Left lung (tissue), 4 donors: ENCODE measurements at regions not wholly inside any gene's neighbourhood (a gene's known extent, or its start where the extent isn't known, plus 50 kb on each side); places are given as distances from the start of the nearest gene placed in this dataset.
A peak's percentile ranks its signal among the peaks of the same experiment; 100 is the strongest.

Experiments
- ATAC-seq: fragments of 200-7000 bp; cut with Tn5 transposase; one replicate; pipeline ENCODE4 v1.9.1; 2020; ENCODE audit warnings: moderate library complexity
- DNase-seq, 4 donors: peaks; one replicate each; pipeline ENCODE4 v3.0.0-alpha.2; 2013 to 2020
- H3K27ac ChIP-seq, 2 donors: fragments of 200-600 bp; sonication (generic) in 1 of 2; one replicate each; pipeline versions ENCODE4 v1.5.0 to v1.8.0; 2020 to 2021
- H3K27me3 ChIP-seq, 2 donors: fragments of 200-600 bp; sonication (generic) in 1 of 2; one replicate each; pipeline versions ENCODE4 v1.5.0 to v1.8.0; 2020 to 2021
- H3K36me3 ChIP-seq, 2 donors: fragments of 200-600 bp; sonication (generic) in 1 of 2; one replicate each; pipeline versions ENCODE4 v1.5.0 to v1.8.0; 2020 to 2021
- H3K4me1 ChIP-seq, 2 donors: fragments of 200-600 bp; one replicate each; pipeline ENCODE4 v1.8.0; 2021
- H3K4me3 ChIP-seq, 2 donors: fragments of 200-600 bp; sonication (generic) in 1 of 2; one replicate each; pipeline versions ENCODE4 v1.5.0 to v1.8.0; 2020 to 2021; ENCODE audit warnings: mild to moderate bottlenecking in 1 of 2
- H3K9me3 ChIP-seq, 2 donors: fragments of 200-600 bp; sonication (generic) in 1 of 2; one replicate each; pipeline versions ENCODE4 v1.5.0 to v1.8.0; 2020 to 2021
- intact Hi-C, 2 donors: fragments of 100-400 bp; cut with DNase I; formaldehyde crosslinking; loops; one replicate each; pipeline versions ENCODE4 v1.11.2 to v1.14.2; 2022
- TF ChIP-seq, protein P1 (sequence below), 2 donors: fragments of 200-600 bp; sonication (generic) in 1 of 2; IDR thresholded peaks; one replicate each; pipeline versions ENCODE4 v1.5.0 to v1.8.0; 2021; ENCODE audit warnings: antibody characterized with exemption in 2 of 2
- donor health status: DM: no; HTN: yes; CAD: no.
- donor health status: DM: no; HTN: no; CAD: no.

DNA sequence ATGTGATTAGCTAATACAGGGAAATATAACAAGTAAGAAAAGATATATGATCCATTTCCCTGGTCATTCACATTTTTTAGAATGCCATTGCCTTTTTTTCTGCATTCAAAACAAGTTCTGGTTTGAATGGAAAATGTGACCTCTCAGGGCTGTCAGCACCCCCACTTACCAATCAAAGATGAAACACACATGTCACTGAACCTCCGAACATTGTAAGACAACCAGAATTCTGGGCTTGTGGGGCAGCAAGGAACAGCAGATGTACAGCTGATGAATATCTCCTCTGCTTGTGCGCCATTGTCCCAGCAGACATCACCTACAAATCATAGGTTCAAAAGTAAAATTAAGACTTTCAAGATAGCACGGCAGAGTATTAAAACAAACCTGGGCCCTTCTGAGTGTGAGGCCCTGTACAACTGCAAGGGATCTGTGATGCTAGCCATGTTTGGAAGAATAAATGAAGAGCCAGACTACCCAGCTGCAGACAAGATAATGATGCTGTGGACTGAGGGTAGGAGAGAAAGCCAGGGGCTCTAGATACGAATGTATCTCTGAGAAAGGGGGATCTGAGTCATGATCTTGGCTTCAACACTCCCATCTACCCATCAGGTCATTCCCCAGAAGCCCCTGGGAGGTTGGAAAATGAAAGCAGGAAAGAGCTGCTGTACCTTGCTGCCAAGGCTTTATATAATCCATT lies 108.7 kb upstream of the SERTAD2 start:
- DNase-seq (no peak), ATAC-seq (no peak)
- intact Hi-C loops: no loop called here
- no peaks in the 10 kb centered on the region for H3K36me3 ChIP-seq
- H3K4me3 ChIP-seq: no peak overlapping the region
- no peaks in the 10 kb centered on the region for H3K9me3 ChIP-seq
- H3K27ac ChIP-seq: no peak overlapping the region
- H3K27me3 ChIP-seq: no peaks in the 10 kb centered on the region
- peaks cover 5 to 10% of the 10 kb centered on the region in 2 donors for H3K4me1 ChIP-seq
- TF ChIP-seq, protein P1, sequence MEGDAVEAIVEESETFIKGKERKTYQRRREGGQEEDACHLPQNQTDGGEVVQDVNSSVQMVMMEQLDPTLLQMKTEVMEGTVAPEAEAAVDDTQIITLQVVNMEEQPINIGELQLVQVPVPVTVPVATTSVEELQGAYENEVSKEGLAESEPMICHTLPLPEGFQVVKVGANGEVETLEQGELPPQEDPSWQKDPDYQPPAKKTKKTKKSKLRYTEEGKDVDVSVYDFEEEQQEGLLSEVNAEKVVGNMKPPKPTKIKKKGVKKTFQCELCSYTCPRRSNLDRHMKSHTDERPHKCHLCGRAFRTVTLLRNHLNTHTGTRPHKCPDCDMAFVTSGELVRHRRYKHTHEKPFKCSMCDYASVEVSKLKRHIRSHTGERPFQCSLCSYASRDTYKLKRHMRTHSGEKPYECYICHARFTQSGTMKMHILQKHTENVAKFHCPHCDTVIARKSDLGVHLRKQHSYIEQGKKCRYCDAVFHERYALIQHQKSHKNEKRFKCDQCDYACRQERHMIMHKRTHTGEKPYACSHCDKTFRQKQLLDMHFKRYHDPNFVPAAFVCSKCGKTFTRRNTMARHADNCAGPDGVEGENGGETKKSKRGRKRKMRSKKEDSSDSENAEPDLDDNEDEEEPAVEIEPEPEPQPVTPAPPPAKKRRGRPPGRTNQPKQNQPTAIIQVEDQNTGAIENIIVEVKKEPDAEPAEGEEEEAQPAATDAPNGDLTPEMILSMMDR (IDR thresholded peaks at IDR 0.05): no peak

DNA sequence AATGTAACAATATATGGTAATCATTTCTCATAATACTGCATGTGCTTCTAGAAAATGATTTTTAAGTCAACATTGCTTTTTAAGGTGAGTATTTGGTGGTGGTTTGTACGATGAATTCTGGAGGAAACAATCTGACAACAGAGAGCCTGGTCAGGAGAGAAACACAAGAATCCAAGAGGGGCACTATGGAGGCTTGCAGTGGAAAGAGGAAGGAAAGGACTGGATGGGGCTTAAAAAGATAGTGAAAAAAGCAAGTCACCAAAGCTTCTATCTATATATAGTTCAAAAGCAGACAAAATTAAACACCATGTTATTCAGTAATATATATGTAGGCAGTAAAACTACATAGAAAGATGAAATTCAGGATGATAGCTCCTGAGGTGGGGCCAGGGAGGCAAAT lies 109.4 kb upstream of the SERTAD2 start:
- DNase-seq (no peak), ATAC-seq (no peak)
- Histone ChIP-seq H3K9me3 (no peaks in the 10 kb centered on the region), H3K4me1 (peaks cover 5 to 12% of the 10 kb centered on the region in 2 donors), H3K4me3 (no peak overlapping the region), H3K36me3 (no peaks in the 10 kb centered on the region), H3K27ac (no peak overlapping the region), H3K27me3 (no peaks in the 10 kb centered on the region)
- intact Hi-C loops: no loop called here
- TF ChIP-seq, protein P1 (IDR thresholded peaks at IDR 0.05): no peak

DNA sequence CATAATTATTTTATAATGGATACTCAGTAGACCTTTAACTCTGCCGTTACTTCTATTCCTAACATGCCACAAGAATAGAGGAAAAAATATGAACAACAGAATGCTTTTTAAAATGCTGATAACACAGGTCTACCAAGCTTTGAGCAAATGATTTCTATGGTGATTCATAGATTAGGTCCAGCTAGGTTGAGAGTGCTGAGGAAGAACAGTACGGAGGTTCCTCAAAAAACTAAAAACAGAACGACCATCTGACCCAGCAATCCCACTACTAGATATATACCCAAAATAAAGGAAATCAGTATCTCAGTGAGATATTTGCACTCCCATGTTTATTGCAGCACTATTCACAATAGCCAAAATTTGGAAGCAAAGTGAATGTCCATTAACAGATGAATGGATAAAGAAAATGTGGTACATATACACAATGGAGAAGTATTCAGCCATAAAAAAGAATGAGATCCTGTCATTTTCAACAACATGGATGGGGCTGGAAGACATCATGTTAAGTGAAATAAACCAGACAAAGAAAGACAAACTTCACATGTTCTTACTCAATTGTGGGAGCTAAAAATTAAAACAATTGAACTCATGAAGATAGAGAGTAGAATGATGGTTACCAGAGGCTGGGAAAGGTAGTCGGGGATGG lies 111.6 kb upstream of the SERTAD2 start:
- intact Hi-C loops: no loop called here
- ATAC-seq (no peak), DNase-seq (no peak)
- no peak overlapping the region for H3K27ac ChIP-seq
- H3K36me3 ChIP-seq: no peaks in the 10 kb centered on the region
- H3K4me1 ChIP-seq: peaks cover 5 to 23% of the 10 kb centered on the region in 2 donors
- H3K9me3 ChIP-seq: no peaks in the 10 kb centered on the region
- no peak overlapping the region for H3K4me3 ChIP-seq
- no peaks in the 10 kb centered on the region for H3K27me3 ChIP-seq
- TF ChIP-seq, protein P1 (IDR thresholded peaks at IDR 0.05): no peak

DNA sequence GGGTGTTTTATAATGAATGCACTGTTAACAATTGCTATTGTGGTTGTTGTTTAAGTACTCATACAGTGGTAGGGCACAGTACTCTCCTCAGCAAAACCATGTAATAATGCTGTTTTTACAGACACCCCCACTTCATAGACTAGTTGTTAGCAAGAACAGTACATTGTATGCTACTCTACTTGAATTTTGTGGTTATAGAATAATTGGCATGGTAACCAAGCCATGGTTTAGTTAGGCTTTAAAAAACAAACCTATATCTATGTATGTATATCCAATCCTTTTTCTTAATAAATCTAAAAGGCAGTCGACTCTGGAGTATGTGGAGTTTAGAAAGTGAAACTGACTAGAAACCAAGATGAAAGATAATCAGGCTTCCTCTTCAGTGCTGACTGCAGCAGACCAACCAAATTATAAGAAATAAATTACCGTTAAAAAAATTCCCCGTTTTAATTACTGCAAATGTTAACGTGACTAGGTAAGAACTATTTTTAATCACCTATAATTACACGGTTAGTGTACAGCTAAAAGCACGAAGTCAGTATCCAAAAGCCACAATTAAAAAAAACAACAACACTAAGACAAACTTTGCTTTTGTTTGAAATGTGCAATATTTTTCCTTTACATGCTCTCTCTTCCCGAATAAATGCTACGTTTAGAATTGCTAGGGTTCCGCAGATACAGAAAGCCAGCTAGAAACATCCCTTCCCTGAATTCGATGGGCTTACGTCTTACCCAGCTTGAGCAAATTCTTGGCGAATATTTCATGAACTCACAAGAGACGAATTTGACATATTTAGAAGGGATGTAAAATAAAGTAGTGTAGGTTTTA lies 113.3 kb upstream of the SERTAD2 start:
- no peaks in the 10 kb centered on the region for H3K27me3 ChIP-seq
- peaks cover 5 to 23% of the 10 kb centered on the region in 2 donors for H3K4me1 ChIP-seq
- no peaks in the 10 kb centered on the region for H3K9me3 ChIP-seq
- H3K36me3 ChIP-seq: no peaks in the 10 kb centered on the region
- TF ChIP-seq, protein P1 (IDR thresholded peaks at IDR 0.05): no peak
- DNase-seq (peak in 1 of 4 donors; percentile 33), ATAC-seq (peak; percentile 34)
- intact Hi-C loops: no loop called here
- H3K4me3 ChIP-seq: peak overlapping the region; percentile 62 to 65
- peak overlapping the region; percentile 97 to 98 for H3K27ac ChIP-seq
